H1 (cell line): ENCODE measurements at regions not wholly inside any gene's neighbourhood (a gene's known extent, or its start where the extent isn't known, plus 50 kb on each side); places are given as distances from the start of the nearest gene placed in this dataset.

Source experiments
- CTCF ChIA-PET: fragments of 300-600 bp; sonication (Branson Sonifier 250); formaldehyde crosslinking; loops from one replicate; lab custom pipeline; 2021; ENCODE audit not compliant: partially characterized antibody; lab: Charles Lee
- POLR2A ChIA-PET: fragments of 300-600 bp; sonication (Branson Sonifier 250); formaldehyde crosslinking; loops from one replicate; lab custom pipeline; 2021; ENCODE audit warnings: inconsistent platforms; ENCODE audit not compliant: partially characterized antibody; lab: Charles Lee
- DNase-seq, 2 experiments: peaks; one replicate each; pipeline versions ENCODE4 v3.0.0 to v3.0.0-alpha.2; 2010 to 2022; ENCODE audit warnings: low spot score in 2 of 2, low read depth in 1 of 2, mixed read lengths in 1 of 2
- FAIRE-seq: peaks from 2 replicates; lab custom pipeline; 2011; peaks lifted over from hg19 to GRCh38; lab: Jason Lieb, UNC
- H2AFZ ChIP-seq: 2 replicates; pipeline ENCODE4 v1.8.1; 2012; ENCODE audit warnings: low read length, inconsistent platforms
- H2AK5ac ChIP-seq: 2 replicates; pipeline ENCODE4 v1.6.1; 2013; ENCODE audit warnings: low read depth, low read length
- H2BK120ac ChIP-seq: replicated peaks from 2 replicates; pipeline ENCODE3; 2013; ENCODE audit warnings: low read depth, low read length, inconsistent platforms
- H2BK12ac ChIP-seq: 2 replicates; pipeline ENCODE4 v1.6.1; 2013; ENCODE audit warnings: low read depth, low read length
- H2BK15ac ChIP-seq: 2 replicates; pipeline ENCODE4 v1.6.1; 2013; ENCODE audit warnings: low read length
- H2BK20ac ChIP-seq: 2 replicates; pipeline ENCODE4 v1.6.1; 2013; ENCODE audit warnings: low read length
- H2BK5ac ChIP-seq: 2 replicates; pipeline ENCODE4 v1.6.1; 2013; ENCODE audit warnings: low read depth, low read length
- H3K14ac ChIP-seq: 2 replicates; pipeline ENCODE4 v1.6.1; 2013; ENCODE audit warnings: inconsistent platforms; ENCODE audit not compliant: insufficient read length
- H3K18ac ChIP-seq: 2 replicates; pipeline ENCODE4 v1.6.1; 2013; ENCODE audit warnings: low read length; ENCODE audit errors: extremely low read depth
- H3K23ac ChIP-seq: 2 replicates; pipeline ENCODE4 v1.6.1; 2013; ENCODE audit warnings: inconsistent platforms; ENCODE audit not compliant: insufficient read length
- H3K23me2 ChIP-seq: 2 replicates; pipeline ENCODE4 v1.6.1; 2013; ENCODE audit warnings: low read depth, low read length
- H3K27ac ChIP-seq: 2 replicates; pipeline ENCODE4 v1.6.1; 2011; ENCODE audit warnings: low read depth, low read length, inconsistent platforms
- H3K27me3 ChIP-seq, 4 experiments: replicated peaks in 1 of 4; 1 replicate in 1 of 4; 2 replicates in 3 of 4; pipeline versions ENCODE4 v1.6.1 to v1.8.1; 2011 to 2013; ENCODE audit warnings: low read length in 3 of 4, mild to moderate bottlenecking in 3 of 4, inconsistent platforms in 2 of 4, mixed read lengths in 2 of 4, moderate library complexity in 1 of 4; ENCODE audit not compliant: control insufficient read depth in 3 of 4, insufficient read depth in 3 of 4; ENCODE audit errors: extremely low read depth in 1 of 4
- H3K36me3 ChIP-seq, 4 experiments: 2 replicates each; pipeline versions ENCODE4 v1.6.1 to v1.8.1; 2011 to 2013; ENCODE audit warnings: mild to moderate bottlenecking in 4 of 4, low read length in 3 of 4, moderate library complexity in 2 of 4, control low read depth in 1 of 4, inconsistent platforms in 1 of 4; ENCODE audit not compliant: insufficient read depth in 4 of 4, control insufficient read depth in 2 of 4
- H3K4ac ChIP-seq: replicated peaks from 2 replicates; pipeline ENCODE3; 2013; ENCODE audit warnings: low read length, low read depth, mixed read lengths, inconsistent platforms; ENCODE audit not compliant: insufficient read length
- H3K4me1 ChIP-seq, 4 experiments: replicated peaks in 1 of 4; 1 replicate in 1 of 4; 2 replicates in 3 of 4; pipeline versions ENCODE4 v1.6.1 to v1.8.1; 2011 to 2013; ENCODE audit warnings: low read length in 3 of 4, inconsistent platforms in 2 of 4, mixed read lengths in 1 of 4; ENCODE audit not compliant: insufficient read depth in 4 of 4, control insufficient read depth in 3 of 4
- H3K4me2 ChIP-seq, 2 experiments: 2 replicates each; pipeline versions ENCODE4 v1.6.1 to v1.8.1; 2011 to 2013; ENCODE audit warnings: low read depth in 2 of 2, low read length in 2 of 2, control low read depth in 1 of 2, inconsistent platforms in 1 of 2, mild to moderate bottlenecking in 1 of 2; ENCODE audit not compliant: insufficient read depth in 1 of 2
- H3K4me3 ChIP-seq, 4 experiments: fragments of 200-600, 300-600 bp in 1 of 4; sonication (generic), shearing (Covaris generic), sonication (Bioruptor Twin) in 1 of 4; 2 replicates each; pipeline versions ENCODE4 v1.5.1 to v1.8.1; 2011 to 2016; ENCODE audit warnings: low read length in 4 of 4, low read depth in 3 of 4, control low read depth in 2 of 4, inconsistent platforms in 2 of 4, mild to moderate bottlenecking in 2 of 4, mixed read lengths in 1 of 4, moderate library complexity in 1 of 4; ENCODE audit not compliant: insufficient read depth in 2 of 4; ENCODE audit errors: extremely low read depth in 1 of 4
- H3K56ac ChIP-seq: replicated peaks from 2 replicates; pipeline ENCODE3; 2013; ENCODE audit warnings: low read depth, mild to moderate bottlenecking, mixed read lengths, low read length, inconsistent platforms; ENCODE audit not compliant: insufficient read length
- H3K79me1 ChIP-seq: 2 replicates; pipeline ENCODE4 v1.6.1; 2013; ENCODE audit warnings: low read depth, low read length, control low read depth
- H3K79me2 ChIP-seq, 2 experiments: 2 replicates each; pipeline versions ENCODE4 v1.6.1 to v1.8.1; 2012 to 2013; ENCODE audit warnings: low read length in 2 of 2, mild to moderate bottlenecking in 2 of 2, inconsistent platforms in 1 of 2; ENCODE audit not compliant: insufficient read depth in 2 of 2, control insufficient read depth in 1 of 2
- H3K9ac ChIP-seq, 4 experiments: replicated peaks in 1 of 4; 1 replicate in 1 of 4; 2 replicates in 3 of 4; pipeline versions ENCODE4 v1.6.1 to v1.8.1; 2011 to 2013; ENCODE audit warnings: low read depth in 3 of 4, low read length in 3 of 4, control low read depth in 2 of 4, mild to moderate bottlenecking in 2 of 4, moderate library complexity in 2 of 4, inconsistent platforms in 1 of 4; ENCODE audit errors: extremely low read depth in 1 of 4
- H3K9me3 ChIP-seq, 2 experiments: 2 replicates each; pipeline versions ENCODE4 v1.6.1 to v1.8.1; 2012 to 2013; ENCODE audit warnings: mild to moderate bottlenecking in 2 of 2, moderate library complexity in 2 of 2, control low read depth in 1 of 2, inconsistent platforms in 1 of 2, low read depth in 1 of 2, low read length in 1 of 2, mixed read lengths in 1 of 2; ENCODE audit not compliant: insufficient read depth in 2 of 2
- H4K20me1 ChIP-seq, 2 experiments: replicated peaks in 1 of 2; 2 replicates each; pipeline versions ENCODE3 to v1.8.1; 2011 to 2013; ENCODE audit warnings: inconsistent platforms in 2 of 2, low read length in 2 of 2, mild to moderate bottlenecking in 1 of 2; ENCODE audit not compliant: insufficient read depth in 2 of 2, control insufficient read depth in 1 of 2
- H4K5ac ChIP-seq: 2 replicates; pipeline ENCODE4 v1.6.1; 2013; ENCODE audit warnings: low read length, low read depth, mixed read lengths, inconsistent platforms; ENCODE audit not compliant: insufficient read length
- H4K8ac ChIP-seq: 2 replicates; pipeline ENCODE4 v1.8.0; 2013; ENCODE audit warnings: mild to moderate bottlenecking, moderate library complexity, low read length, inconsistent platforms; ENCODE audit not compliant: insufficient read depth; ENCODE audit errors: extremely low read depth
- H4K91ac ChIP-seq: replicated peaks from 2 replicates; pipeline ENCODE3; 2013; ENCODE audit warnings: low read length, mixed read lengths, inconsistent platforms; ENCODE audit not compliant: insufficient read length
- BACH1 ChIP-seq: IDR thresholded peaks from 2 replicates; pipeline ENCODE4 v1.6.1; 2012; ENCODE audit warnings: low read length, improper control_type of control experiment
- CHD1 ChIP-seq: IDR thresholded peaks from 2 replicates; pipeline ENCODE4 v1.6.1; 2012; ENCODE audit warnings: low read depth, low read length, improper control_type of control experiment
- EP300 ChIP-seq, 2 experiments: IDR thresholded peaks; 1 replicate in 1 of 2; 2 replicates in 1 of 2; pipeline ENCODE4 v1.6.1; 2011 to 2012; ENCODE audit warnings: low read depth in 2 of 2, low read length in 2 of 2, mild to moderate bottlenecking in 2 of 2, borderline replicate concordance in 1 of 2, inconsistent platforms in 1 of 2, moderate library complexity in 1 of 2
- SRF ChIP-seq: IDR thresholded peaks from 2 replicates; pipeline ENCODE4 v1.6.1; 2011; ENCODE audit warnings: mild to moderate bottlenecking, low read depth, low read length, moderate library complexity
- WGBS, 2 experiments: shearing (Covaris generic) in 1 of 2; methylation state at CpG; one replicate each; pipeline versions ENCODE4 v1.1.6 to v1.1.7; 2013 to 2015; ENCODE audit warnings: low lambda C conversion rate in 2 of 2, mixed read lengths in 2 of 2, inconsistent platforms in 1 of 2, low coverage in 1 of 2, missing lambda C conversion rate in 1 of 2; ENCODE audit not compliant: insufficient replicate concordance in 2 of 2, insufficient coverage in 1 of 2, insufficient read length in 1 of 2; ENCODE audit errors: extremely low coverage in 1 of 2, missing lambda C conversion rate in 1 of 2; 5-methylcytosine and 5-hydroxymethylcytosine counted together

DNA sequence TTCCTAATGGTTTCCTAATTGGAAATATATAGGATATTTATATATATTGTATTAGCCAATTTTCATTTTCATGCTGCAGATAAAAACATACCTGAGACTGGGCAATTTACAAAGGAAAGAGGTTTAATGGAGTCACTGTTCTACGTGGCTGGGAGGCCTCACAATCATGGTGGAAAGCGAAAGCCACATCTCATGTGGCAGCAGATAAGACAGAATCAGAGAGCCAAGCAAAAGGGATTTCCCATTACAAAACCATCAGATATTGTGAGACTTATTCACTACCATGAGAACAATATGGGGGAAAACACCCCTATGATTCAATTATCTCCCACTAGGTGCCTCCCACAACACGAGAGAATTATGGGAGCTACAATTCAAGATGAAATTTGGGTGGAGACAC is 242.5 kb upstream of the NETO1 start:
- 91% methylated on average over 3 of the region's 3 CpGs; no CpG with 5 or more reads in 1 of the 2 experiments for WGBS, 2 experiments
- CTCF ChIA-PET: no interaction called here

More for the DNA sequence above, 242.5 kb upstream of the NETO1 start:
- Histone ChIP-seq H2BK120ac (no peak overlapping the region), H3K4me3 (no peak overlapping the region), H2BK15ac (no peak overlapping the region), H2AFZ (no peak overlapping the region), H3K9me3 (no peaks in the 10 kb centered on the region), H4K5ac (no peak overlapping the region), H3K4ac (no peak overlapping the region), H3K79me1 (no peaks in the 10 kb centered on the region), H3K79me2 (no peaks in the 10 kb centered on the region), H2AK5ac (no peak overlapping the region), H3K4me1 (no peaks in the 10 kb centered on the region), H2BK20ac (no peak overlapping the region), H3K23ac (no peak overlapping the region), H3K27ac (no peak overlapping the region), H3K56ac (no peak overlapping the region), H4K20me1 (no peaks in the 10 kb centered on the region), H2BK5ac (no peak overlapping the region), H2BK12ac (no peak overlapping the region), H3K4me2 (no peak overlapping the region), H4K91ac (no peak overlapping the region), H3K36me3 (no peaks in the 10 kb centered on the region), H3K14ac (no peak overlapping the region), H3K18ac (no peak overlapping the region), H3K9ac (no peak overlapping the region), H3K27me3 (no peaks in the 10 kb centered on the region), H3K23me2 (no peaks in the 10 kb centered on the region), H4K8ac (no peak overlapping the region)
- FAIRE-seq: no peak
- TF ChIP-seq BACH1 (no peak), EP300 (IDR thresholded peaks at IDR 0.05; ENCODE audit: borderline replicate concordance in 1 of 2, low read depth in 2 of 2, low read length in 2 of 2) (no peak), SRF (no peak), CHD1 (no peak)
- no peak for DNase-seq
- POLR2A ChIA-PET: no interaction called here
